ENCODE measurements at regions not wholly inside any gene's neighbourhood (a gene's known extent, or its start where the extent isn't known, plus 50 kb on each side); places are given as distances from the start of the nearest gene placed in this dataset.

DNA sequence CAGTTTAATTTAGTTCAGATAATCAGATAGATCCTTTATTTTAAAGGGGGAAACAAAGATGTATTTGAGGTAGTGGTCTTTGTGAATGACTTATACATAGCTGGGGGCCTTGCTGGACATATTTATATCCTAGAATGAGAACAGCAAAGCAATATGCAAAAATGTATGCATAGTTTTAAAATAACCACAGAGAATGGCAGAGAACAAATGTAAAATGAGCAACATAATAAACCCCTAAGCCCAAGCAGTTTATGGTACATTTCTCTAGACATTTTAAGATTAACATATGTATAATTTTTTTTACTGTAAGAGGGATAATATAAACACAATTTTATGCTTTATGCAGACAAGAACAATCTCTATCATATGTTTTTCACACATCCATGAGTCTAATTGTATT lies 434.2 kb upstream of the SMIM31 start:
- no peak for TF ChIP-seq CTCF (IDR thresholded peaks at IDR 0.05)
- no peak for TF ChIP-seq ZFX (IDR thresholded peaks at IDR 0.05; ENCODE audit: borderline replicate concordance)

Measured in 22Rv1 (cell line).